B cell (primary cell): ENCODE measurements at regions not wholly inside any gene's neighbourhood (a gene's known extent, or its start where the extent isn't known, plus 50 kb on each side); places are given as distances from the start of the nearest gene placed in this dataset.

ENCODE experiments used
- ATAC-seq: fragments of 200-7000 bp; cut with Tn5 transposase; one replicate; pipeline ENCODE4 v1.10.0; 2021; ENCODE audit warnings: low read depth, mild to moderate bottlenecking, moderate number of reproducible peaks, moderate library complexity
- CTCF ChIA-PET: fragments of 350-600 bp; sonication (Branson Sonifier 250); formaldehyde crosslinking; loops from one replicate; lab custom pipeline; 2021; ENCODE audit warnings: antibody characterized with exemption, inconsistent platforms; lab: Charles Lee
- POLR2A ChIA-PET: fragments of 350-600 bp; sonication (Branson Sonifier 250); formaldehyde crosslinking; loops from one replicate; lab custom pipeline; 2021; ENCODE audit warnings: antibody characterized with exemption; lab: Charles Lee
- DNase-seq: peaks from one replicate; pipeline ENCODE4 v3.0.0; 2013
- H2AFZ ChIP-seq: 2 replicates; pipeline ENCODE4 v1.6.1; 2012; ENCODE audit warnings: mild to moderate bottlenecking, low read depth, low read length; ENCODE audit not compliant: insufficient read depth, poor library complexity, severe bottlenecking
- H3K27ac ChIP-seq, 2 donors: 1 replicate in 1 of 2; 2 replicates in 1 of 2; pipeline ENCODE4 v1.5.1; 2012 to 2013; ENCODE audit warnings: low read length in 2 of 2, mild to moderate bottlenecking in 2 of 2, moderate library complexity in 1 of 2
- H3K27me3 ChIP-seq, 4 experiments: fragments of 200-600 bp in 1 of 4; sonication (generic) in 1 of 4; replicated peaks in 1 of 4; 1 replicate in 2 of 4; 2 replicates in 2 of 4; pipeline versions ENCODE4 v1.6.1 to v1.7.0; 2013 to 2016; ENCODE audit warnings: low read length in 3 of 4, mild to moderate bottlenecking in 2 of 4, mixed read lengths in 1 of 4, moderate library complexity in 1 of 4; ENCODE audit not compliant: insufficient read depth in 4 of 4, control insufficient read depth in 3 of 4; ENCODE audit errors: control extremely low read depth in 1 of 4
- H3K36me3 ChIP-seq, 2 experiments: replicated peaks in 1 of 2; 1 replicate in 1 of 2; 2 replicates in 1 of 2; pipeline versions ENCODE4 v1.6.1 to v1.7.1; 2013; ENCODE audit warnings: low read length in 1 of 2; ENCODE audit not compliant: insufficient read depth in 2 of 2, control insufficient read depth in 1 of 2; ENCODE audit errors: control extremely low read depth in 1 of 2, extremely low read depth in 1 of 2
- H3K4me1 ChIP-seq, 2 donors: fragments of 200-600 bp in 1 of 2; sonication (generic) in 1 of 2; 1 replicate in 1 of 2; 2 replicates in 1 of 2; pipeline versions ENCODE4 v1.5.1 to v1.6.1; 2013 to 2017; ENCODE audit warnings: low read length in 2 of 2; ENCODE audit not compliant: control insufficient read depth in 2 of 2, insufficient read depth in 2 of 2
- H3K4me2 ChIP-seq: replicated peaks from 2 replicates; pipeline ENCODE3; 2012; ENCODE audit warnings: mild to moderate bottlenecking, low read depth, low read length; ENCODE audit not compliant: poor library complexity, severe bottlenecking
- H3K4me3 ChIP-seq, 5 experiments: fragments of 200-600 bp in 1 of 5; sonication (generic) in 1 of 5; 1 replicate in 3 of 5; 2 replicates in 2 of 5; pipeline versions ENCODE4 v1.5.1 to v1.7.0; 2011 to 2016; ENCODE audit warnings: low read length in 4 of 5, mild to moderate bottlenecking in 4 of 5, low read depth in 2 of 5, control low read depth in 1 of 5, moderate library complexity in 1 of 5; ENCODE audit not compliant: insufficient read depth in 1 of 5; ENCODE audit errors: control extremely low read depth in 1 of 5, extremely low read depth in 1 of 5
- H3K79me2 ChIP-seq: fragments of 200-600 bp; sonication (generic); one replicate; pipeline ENCODE4 v1.6.0; 2016; ENCODE audit warnings: low read length; ENCODE audit not compliant: control insufficient read depth, insufficient read depth
- H3K9ac ChIP-seq: fragments of 200-600 bp; sonication (generic); 2 replicates; pipeline ENCODE4 v1.6.1; 2017; ENCODE audit warnings: mild to moderate bottlenecking, low read length, moderate library complexity
- H3K9me3 ChIP-seq, 3 donors: one replicate each; pipeline versions ENCODE4 v1.6.1 to v1.7.1; 2013; ENCODE audit warnings: low read length in 2 of 3; ENCODE audit not compliant: control insufficient read depth in 2 of 3, insufficient read depth in 1 of 3; ENCODE audit errors: control extremely low read depth in 1 of 3
- H4K20me1 ChIP-seq: 2 replicates; pipeline ENCODE4 v1.6.0; 2012; ENCODE audit warnings: mild to moderate bottlenecking, low read length; ENCODE audit not compliant: insufficient read depth, control insufficient read depth, poor library complexity, severe bottlenecking
- H3K27ac Mint-ChIP-seq: one replicate; pipeline ENCODE4 v1.8.0; 2021; ENCODE audit warnings: mixed read lengths
- H3K27me3 Mint-ChIP-seq: one replicate; pipeline ENCODE4 v1.8.0; 2021; ENCODE audit warnings: mixed read lengths
- H3K4me1 Mint-ChIP-seq: one replicate; pipeline ENCODE4 v1.8.0; 2021; ENCODE audit warnings: mixed read lengths
- H3K4me3 Mint-ChIP-seq: one replicate; pipeline ENCODE4 v1.8.0; 2021; ENCODE audit warnings: mixed read lengths
- H3K9me3 Mint-ChIP-seq: one replicate; pipeline ENCODE4 v1.8.0; 2022; ENCODE audit warnings: mixed read lengths; ENCODE audit not compliant: insufficient read depth
- EZH2 ChIP-seq: IDR thresholded peaks from 2 replicates; pipeline ENCODE4 v1.6.1; 2012; ENCODE audit warnings: borderline replicate concordance, low read depth, mild to moderate bottlenecking, moderate library complexity, low read length; ENCODE audit not compliant: insufficient read depth, poor library complexity, severe bottlenecking
- WGBS: methylation state at CpG from one replicate; pipeline ENCODE4 v1.1.5; 2013; ENCODE audit warnings: missing lambda C conversion rate; ENCODE audit not compliant: insufficient coverage; 5-methylcytosine and 5-hydroxymethylcytosine counted together
- intact Hi-C: fragments of 100-400 bp; cut with micrococcal nuclease; formaldehyde crosslinking; loops from one replicate; pipeline ENCODE4 v1.10.0; 2022
- TF ChIP-seq, protein P1 (sequence below): fragments of 200-600 bp; IDR thresholded peaks from one replicate; pipeline ENCODE4 v1.8.0; 2022; ENCODE audit warnings: antibody characterized with exemption, mild to moderate bottlenecking

DNA sequence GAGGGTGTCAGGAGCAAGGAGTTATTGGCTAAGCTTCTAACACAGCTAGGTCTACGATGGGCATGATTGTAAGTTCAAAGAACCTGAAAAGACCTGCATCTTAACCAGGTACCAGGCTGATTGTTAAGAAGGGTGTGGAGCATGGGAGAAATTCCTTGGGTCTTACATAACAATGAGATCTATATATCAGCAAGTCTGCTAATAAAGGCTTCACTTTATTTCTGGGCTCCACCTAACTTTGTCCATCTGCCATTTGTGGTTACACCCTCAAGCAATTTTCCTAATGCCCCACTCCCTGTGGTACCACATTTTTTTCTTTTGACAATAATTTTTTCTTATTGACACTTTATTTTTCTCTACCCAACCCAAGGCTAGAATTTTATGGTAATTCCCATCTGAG, 223.5 kb upstream of the JAG1 start:
- DNase-seq: no peak
- H3K27ac Mint-ChIP-seq: no peak overlapping the region
- H3K4me3 ChIP-seq: no peak overlapping the region
- no CpG with 5 or more reads among the region's 1 CpG for WGBS
- H3K9me3 ChIP-seq: no peaks in the 10 kb centered on the region
- no peak overlapping the region for H3K9ac ChIP-seq
- no peak for ATAC-seq
- H3K79me2 ChIP-seq: no peaks in the 10 kb centered on the region
- ChIA-PET CTCF (no interaction called here), POLR2A (no interaction called here)
- H2AFZ ChIP-seq: no peak overlapping the region
- H3K4me1 ChIP-seq: no peaks in the 10 kb centered on the region
- H3K4me3 Mint-ChIP-seq: no peak overlapping the region
- H3K4me1 Mint-ChIP-seq: no peaks in the 10 kb centered on the region
- intact Hi-C loops: no loop called here
- no peak overlapping the region for H3K27ac ChIP-seq
- H3K27me3 Mint-ChIP-seq: no peaks in the 10 kb centered on the region
- no peaks in the 10 kb centered on the region for H3K27me3 ChIP-seq
- no peak overlapping the region for H3K4me2 ChIP-seq
- H3K36me3 ChIP-seq: no peaks in the 10 kb centered on the region
- no peaks in the 10 kb centered on the region for H4K20me1 ChIP-seq
- TF ChIP-seq EZH2: no peak
- TF ChIP-seq, protein P1, sequence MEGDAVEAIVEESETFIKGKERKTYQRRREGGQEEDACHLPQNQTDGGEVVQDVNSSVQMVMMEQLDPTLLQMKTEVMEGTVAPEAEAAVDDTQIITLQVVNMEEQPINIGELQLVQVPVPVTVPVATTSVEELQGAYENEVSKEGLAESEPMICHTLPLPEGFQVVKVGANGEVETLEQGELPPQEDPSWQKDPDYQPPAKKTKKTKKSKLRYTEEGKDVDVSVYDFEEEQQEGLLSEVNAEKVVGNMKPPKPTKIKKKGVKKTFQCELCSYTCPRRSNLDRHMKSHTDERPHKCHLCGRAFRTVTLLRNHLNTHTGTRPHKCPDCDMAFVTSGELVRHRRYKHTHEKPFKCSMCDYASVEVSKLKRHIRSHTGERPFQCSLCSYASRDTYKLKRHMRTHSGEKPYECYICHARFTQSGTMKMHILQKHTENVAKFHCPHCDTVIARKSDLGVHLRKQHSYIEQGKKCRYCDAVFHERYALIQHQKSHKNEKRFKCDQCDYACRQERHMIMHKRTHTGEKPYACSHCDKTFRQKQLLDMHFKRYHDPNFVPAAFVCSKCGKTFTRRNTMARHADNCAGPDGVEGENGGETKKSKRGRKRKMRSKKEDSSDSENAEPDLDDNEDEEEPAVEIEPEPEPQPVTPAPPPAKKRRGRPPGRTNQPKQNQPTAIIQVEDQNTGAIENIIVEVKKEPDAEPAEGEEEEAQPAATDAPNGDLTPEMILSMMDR: no peak
- no peaks in the 10 kb centered on the region for H3K9me3 Mint-ChIP-seq

DNA sequence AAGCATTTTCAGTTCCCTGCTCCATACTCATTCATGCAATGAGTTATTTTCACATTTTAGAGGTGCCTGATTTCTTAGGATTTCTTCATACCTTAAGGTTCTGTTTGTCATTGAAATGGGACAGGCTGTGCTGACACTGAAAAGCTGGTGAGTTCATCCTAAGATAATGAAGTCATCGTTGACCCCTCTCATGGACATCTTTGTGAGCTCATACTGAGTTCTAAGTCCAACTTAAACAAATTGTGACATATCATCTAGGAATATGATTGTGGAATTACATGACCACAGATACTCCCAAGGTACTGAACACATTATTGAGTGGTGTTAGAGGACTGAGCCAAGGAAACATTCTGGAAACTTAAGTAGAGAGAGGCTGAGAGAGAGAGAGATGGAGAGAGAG, 224.8 kb upstream of the JAG1 start:
- Mint-ChIP-seq H3K27me3 (no peaks in the 10 kb centered on the region), H3K4me3 (no peak overlapping the region), H3K9me3 (no peaks in the 10 kb centered on the region), H3K27ac (no peak overlapping the region), H3K4me1 (no peaks in the 10 kb centered on the region)
- Histone ChIP-seq H3K9me3 (no peaks in the 10 kb centered on the region), H3K36me3 (no peaks in the 10 kb centered on the region), H4K20me1 (no peaks in the 10 kb centered on the region), H3K9ac (no peak overlapping the region), H3K4me1 (no peaks in the 10 kb centered on the region), H2AFZ (no peak overlapping the region), H3K27me3 (no peaks in the 10 kb centered on the region), H3K4me3 (no peak overlapping the region), H3K4me2 (no peak overlapping the region), H3K27ac (no peak overlapping the region), H3K79me2 (no peaks in the 10 kb centered on the region)
- WGBS: no CpG with 5 or more reads among the region's 1 CpG
- ChIA-PET POLR2A (no interaction called here), CTCF (no interaction called here)
- ATAC-seq (no peak), DNase-seq (no peak)
- intact Hi-C loops: no loop called here
- TF ChIP-seq EZH2: no peak
- TF ChIP-seq, protein P1: no peak
